GM13977 (cell line): ENCODE measurements at regions not wholly inside any gene's neighbourhood (a gene's known extent, or its start where the extent isn't known, plus 50 kb on each side); places are given as distances from the start of the nearest gene placed in this dataset.

Source experiments
- DNase-seq: peaks from one replicate; pipeline ENCODE4 v3.0.0; 2012; ENCODE audit warnings: low spot score
- in situ Hi-C: fragments of 300-500 bp; cut with MboI; formaldehyde crosslinking; loops from one replicate; pipeline ENCODE4 v1.12.0; 2022; ENCODE audit warnings: low sequenced_read_pairs, low pct_unique_long_range_greater_than_20kb, mixed read lengths, inconsistent platforms; ENCODE audit not compliant: unreplicated experiment
- TF ChIP-seq, protein P1 (sequence below): IDR thresholded peaks from 2 replicates; pipeline ENCODE4 v1.5.1; 2012; ENCODE audit warnings: mild to moderate bottlenecking, control low read depth; ENCODE audit not compliant: insufficient read depth; ENCODE audit errors: extremely low read depth, missing control alignments

DNA sequence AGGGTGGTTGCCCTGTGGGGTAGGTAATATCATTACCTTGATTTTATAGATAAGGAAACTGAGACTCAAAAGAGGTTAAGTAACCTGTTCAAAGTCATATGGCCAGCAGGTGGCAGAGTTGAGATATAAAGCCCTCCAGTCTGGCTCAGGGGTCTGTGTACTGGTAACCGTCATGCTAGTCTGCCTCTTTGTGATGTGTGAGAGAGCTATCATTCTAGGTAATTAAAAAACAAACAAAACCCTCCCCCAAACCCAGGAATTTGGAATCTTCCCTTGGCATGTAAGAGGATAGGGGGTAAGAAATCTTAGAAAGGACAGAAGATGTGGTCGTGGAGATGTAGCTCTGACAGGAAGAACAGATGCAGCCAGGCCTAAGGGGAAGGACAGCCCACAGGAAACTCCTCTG is 206.0 kb downstream of the CDC5L start:
- in situ Hi-C loops = no loop called here
- TF ChIP-seq, protein P1, sequence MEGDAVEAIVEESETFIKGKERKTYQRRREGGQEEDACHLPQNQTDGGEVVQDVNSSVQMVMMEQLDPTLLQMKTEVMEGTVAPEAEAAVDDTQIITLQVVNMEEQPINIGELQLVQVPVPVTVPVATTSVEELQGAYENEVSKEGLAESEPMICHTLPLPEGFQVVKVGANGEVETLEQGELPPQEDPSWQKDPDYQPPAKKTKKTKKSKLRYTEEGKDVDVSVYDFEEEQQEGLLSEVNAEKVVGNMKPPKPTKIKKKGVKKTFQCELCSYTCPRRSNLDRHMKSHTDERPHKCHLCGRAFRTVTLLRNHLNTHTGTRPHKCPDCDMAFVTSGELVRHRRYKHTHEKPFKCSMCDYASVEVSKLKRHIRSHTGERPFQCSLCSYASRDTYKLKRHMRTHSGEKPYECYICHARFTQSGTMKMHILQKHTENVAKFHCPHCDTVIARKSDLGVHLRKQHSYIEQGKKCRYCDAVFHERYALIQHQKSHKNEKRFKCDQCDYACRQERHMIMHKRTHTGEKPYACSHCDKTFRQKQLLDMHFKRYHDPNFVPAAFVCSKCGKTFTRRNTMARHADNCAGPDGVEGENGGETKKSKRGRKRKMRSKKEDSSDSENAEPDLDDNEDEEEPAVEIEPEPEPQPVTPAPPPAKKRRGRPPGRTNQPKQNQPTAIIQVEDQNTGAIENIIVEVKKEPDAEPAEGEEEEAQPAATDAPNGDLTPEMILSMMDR = peak; percentile 50
- DNase-seq = peak; percentile 56

- no peak for DNase-seq
- TF ChIP-seq, protein P1 = no peak
These were observed 207.0 kb downstream of the CDC5L start for GRCh38 chr6:44594481-44594880.

GRCh38 chr6:44598679-44599078 is 211.2 kb downstream of the CDC5L start:
- in situ Hi-C loops = no loop called here
- no peak for DNase-seq
- TF ChIP-seq, protein P1 = no peak

More at GRCh38 chr6:44594481-44594880, 207.0 kb downstream of the CDC5L start:
- in situ Hi-C loops = no loop called here

DNA sequence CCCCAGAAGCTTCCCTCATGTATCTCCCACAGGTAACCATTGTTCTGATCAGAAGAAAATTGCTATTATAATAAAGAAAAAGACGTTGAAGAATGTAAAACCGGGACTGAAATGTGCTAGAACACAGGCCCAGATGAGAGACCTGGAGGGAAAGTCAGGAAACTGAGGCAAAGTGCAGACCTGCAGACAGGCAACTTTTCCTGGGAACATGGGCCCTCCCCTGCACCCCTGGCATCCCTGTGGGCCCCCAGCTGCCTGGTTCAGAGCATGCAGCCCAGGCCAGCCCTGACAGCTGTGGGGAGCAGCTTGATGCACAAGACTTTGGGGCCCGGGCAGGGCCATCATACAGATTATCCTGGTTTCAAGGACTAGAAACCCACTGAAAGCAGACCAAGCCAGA is 212.2 kb downstream of the CDC5L start:
- TF ChIP-seq, protein P1 = no peak
- in situ Hi-C loops = no loop called here
- no peak for DNase-seq

DNA sequence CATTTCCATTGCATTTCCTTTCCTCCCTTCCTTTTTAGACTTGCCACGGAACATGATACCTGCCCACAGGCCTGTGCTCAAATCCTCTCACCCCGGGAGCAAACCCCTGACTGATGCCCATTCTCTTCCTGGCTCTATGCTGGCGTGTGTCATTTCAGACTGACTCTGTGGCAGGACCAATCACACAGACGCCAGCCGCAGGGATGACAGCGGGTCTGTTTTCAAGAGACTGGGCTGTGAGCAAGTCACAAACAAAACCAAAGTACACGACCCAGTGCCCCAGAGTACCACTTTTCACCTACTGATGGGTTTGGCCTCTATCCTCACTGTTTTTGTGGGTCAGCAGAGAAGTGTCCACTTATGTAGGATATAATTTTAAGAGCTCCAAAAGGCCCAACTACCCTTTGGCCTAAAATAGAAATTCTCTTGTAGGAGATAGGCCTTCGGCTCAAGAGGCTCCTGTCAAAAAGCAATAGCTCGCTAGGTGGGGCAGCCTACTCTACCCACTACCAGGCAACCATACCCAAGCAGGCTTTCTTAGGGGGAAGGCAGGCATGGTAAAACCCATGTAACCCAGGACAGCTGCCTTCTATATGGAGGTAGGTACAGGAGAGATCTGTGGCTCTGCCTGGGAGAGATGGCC is 215.7 kb downstream of the CDC5L start:
- in situ Hi-C loops = no loop called here
- TF ChIP-seq, protein P1 = no peak
- DNase-seq = no peak

GRCh38 chr6:44606504-44606903 is 219.0 kb downstream of the CDC5L start:
- DNase-seq = no peak
- TF ChIP-seq, protein P1 = no peak
- in situ Hi-C loops = no loop called here
